ENCODE measurements at regions not wholly inside any gene's neighbourhood (a gene's known extent, or its start where the extent isn't known, plus 50 kb on each side); places are given as distances from the start of the nearest gene placed in this dataset.

DNA sequence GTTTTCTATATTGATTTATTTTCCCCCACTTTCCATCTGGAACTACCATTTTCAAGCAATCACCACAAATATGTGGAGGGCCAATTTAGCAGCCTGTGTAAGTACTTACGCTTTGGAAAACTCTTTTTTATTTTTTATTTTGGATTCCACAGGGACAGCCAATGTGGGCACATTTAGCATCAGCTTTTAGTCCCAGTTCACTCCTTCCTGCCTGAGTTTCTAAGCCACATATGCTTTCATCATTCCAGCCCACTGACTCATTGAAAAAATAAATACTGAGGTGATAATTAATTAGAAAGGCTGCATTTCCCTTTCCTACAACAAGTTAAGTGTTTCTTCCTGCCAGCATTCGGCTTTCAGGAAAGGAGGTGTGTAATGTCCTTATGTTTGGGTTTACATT lies 76.8 kb downstream of the TMEM167A start:
- ChIA-PET CTCF (interaction anchor here (1.2 kb wide), 1 partner anchor 10 kb away, joined by 3 read pairs; no protein-coding TSS in a partner anchor), POLR2A (no interaction called here), RAD21 (ENCODE audit: unreplicated experiment) (no interaction called here), SMC1A (ENCODE audit: uncharacterized antibody, unreplicated experiment) (no interaction called here)
- WGBS (ENCODE audit: insufficient coverage, insufficient replicate concordance, low lambda C conversion rate, missing lambda C conversion rate) = 71% methylated on average over 2 of the region's 2 CpGs
- BruUV-seq (replicated peaks) = no TSS peak
- Histone ChIP-seq H3K9ac (ENCODE audit: control insufficient read depth, insufficient read depth, low read length) (no peak overlapping the region), H3K36me3 (ENCODE audit: control insufficient read depth in 2 of 2, insufficient read depth in 2 of 2, low read length in 1 of 2) (no peaks in the 10 kb centered on the region), H3K27me3 (replicated peaks in 1 of 2; ENCODE audit: control insufficient read depth in 2 of 2, insufficient read depth in 2 of 2, low read length in 1 of 2) (no peaks in the 10 kb centered on the region), H3K27ac (ENCODE audit: control insufficient read depth, insufficient read depth) (no peak overlapping the region), H3K9me3 (replicated peaks; ENCODE audit: control insufficient read depth, insufficient read depth, low read length) (no peaks in the 10 kb centered on the region), H2AFZ (ENCODE audit: control insufficient read depth, low read depth, low read length) (no peak overlapping the region), H3K4me2 (ENCODE audit: control insufficient read depth, insufficient read depth) (no peak overlapping the region), H3K79me2 (ENCODE audit: control insufficient read depth, insufficient read depth, low read length) (no peaks in the 10 kb centered on the region), H3K4me1 (ENCODE audit: control insufficient read depth, insufficient read depth, low read length) (no peaks in the 10 kb centered on the region), H4K20me1 (ENCODE audit: control insufficient read depth, insufficient read depth) (no peaks in the 10 kb centered on the region), H3K4me3 (no peak overlapping the region)
- intact Hi-C loops (cut with micrococcal nuclease; ENCODE audit: unreplicated experiment) (no loop called here), in situ Hi-C loops (cut with MboI) (no loop called here)
- FAIRE-seq = no peak
- no peak for TF ChIP-seq RFX5 (IDR thresholded peaks at IDR 0.05; ENCODE audit: low read depth, low read length)
- TF ChIP-seq CBX5 (IDR thresholded peaks at IDR 0.05; ENCODE audit: low read depth) = no peak
- no peak for TF ChIP-seq RBBP5 (conservative IDR thresholded peaks at IDR 0.05)
- no peak for TF ChIP-seq ATF2 (IDR thresholded peaks at IDR 0.05; ENCODE audit: low read length)
- no peak for TF ChIP-seq MTA2 (IDR thresholded peaks at IDR 0.05; ENCODE audit: low read depth)
- TF ChIP-seq BMI1 (IDR thresholded peaks at IDR 0.05; ENCODE audit: borderline replicate concordance) = no peak
- no peak for TF ChIP-seq GATAD2B (conservative IDR thresholded peaks at IDR 0.05; ENCODE audit: low read depth)
- TF ChIP-seq, protein P1, sequence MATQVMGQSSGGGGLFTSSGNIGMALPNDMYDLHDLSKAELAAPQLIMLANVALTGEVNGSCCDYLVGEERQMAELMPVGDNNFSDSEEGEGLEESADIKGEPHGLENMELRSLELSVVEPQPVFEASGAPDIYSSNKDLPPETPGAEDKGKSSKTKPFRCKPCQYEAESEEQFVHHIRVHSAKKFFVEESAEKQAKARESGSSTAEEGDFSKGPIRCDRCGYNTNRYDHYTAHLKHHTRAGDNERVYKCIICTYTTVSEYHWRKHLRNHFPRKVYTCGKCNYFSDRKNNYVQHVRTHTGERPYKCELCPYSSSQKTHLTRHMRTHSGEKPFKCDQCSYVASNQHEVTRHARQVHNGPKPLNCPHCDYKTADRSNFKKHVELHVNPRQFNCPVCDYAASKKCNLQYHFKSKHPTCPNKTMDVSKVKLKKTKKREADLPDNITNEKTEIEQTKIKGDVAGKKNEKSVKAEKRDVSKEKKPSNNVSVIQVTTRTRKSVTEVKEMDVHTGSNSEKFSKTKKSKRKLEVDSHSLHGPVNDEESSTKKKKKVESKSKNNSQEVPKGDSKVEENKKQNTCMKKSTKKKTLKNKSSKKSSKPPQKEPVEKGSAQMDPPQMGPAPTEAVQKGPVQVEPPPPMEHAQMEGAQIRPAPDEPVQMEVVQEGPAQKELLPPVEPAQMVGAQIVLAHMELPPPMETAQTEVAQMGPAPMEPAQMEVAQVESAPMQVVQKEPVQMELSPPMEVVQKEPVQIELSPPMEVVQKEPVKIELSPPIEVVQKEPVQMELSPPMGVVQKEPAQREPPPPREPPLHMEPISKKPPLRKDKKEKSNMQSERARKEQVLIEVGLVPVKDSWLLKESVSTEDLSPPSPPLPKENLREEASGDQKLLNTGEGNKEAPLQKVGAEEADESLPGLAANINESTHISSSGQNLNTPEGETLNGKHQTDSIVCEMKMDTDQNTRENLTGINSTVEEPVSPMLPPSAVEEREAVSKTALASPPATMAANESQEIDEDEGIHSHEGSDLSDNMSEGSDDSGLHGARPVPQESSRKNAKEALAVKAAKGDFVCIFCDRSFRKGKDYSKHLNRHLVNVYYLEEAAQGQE (IDR thresholded peaks at IDR 0.05; ENCODE audit: low read depth, low read length) = no peak
- TF ChIP-seq IRF4 (IDR thresholded peaks at IDR 0.05; ENCODE audit: low read depth, low read length) = no peak
- no peak for DNase-seq (ENCODE audit: low read depth, low spot score)
- ATAC-seq = no peak

Data from GM12878 (cell line).